Hippocampal formation (tissue), 2 donors: ENCODE measurements at regions not wholly inside any gene's neighbourhood (a gene's known extent, or its start where the extent isn't known, plus 50 kb on each side); places are given as distances from the start of the nearest gene placed in this dataset.
"Not testable (repeated sequence)": the region's sequence is repeated elsewhere in the genome, so short reads cannot be mapped to it uniquely, and the experiment has no call there.

Experiments used
- DNase-seq, 2 donors: peaks; one replicate each; lab custom pipeline; 2025; lab: John Stamatoyannopoulos, UW

DNA sequence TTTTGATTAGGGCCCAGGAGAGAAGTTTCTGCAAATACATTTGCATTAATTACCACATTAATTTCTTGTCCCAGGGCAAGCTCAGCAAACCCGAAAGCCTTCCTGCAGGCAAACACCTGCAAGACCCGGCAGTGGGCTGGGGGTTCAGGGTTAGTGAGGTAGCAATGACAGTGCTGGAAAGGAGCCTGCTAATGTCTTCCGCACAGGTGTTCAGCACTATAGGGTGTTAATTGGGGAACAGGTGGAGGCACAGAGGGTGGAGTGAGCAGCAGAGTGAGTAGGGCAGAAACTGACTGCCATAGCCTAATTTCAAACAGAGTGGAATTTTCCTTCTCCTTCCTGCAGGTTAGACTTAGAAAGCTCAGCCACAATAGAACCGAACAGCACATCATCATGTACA is 50.9 kb upstream of the UBASH3B start:
- DNase-seq: no peak

DNA sequence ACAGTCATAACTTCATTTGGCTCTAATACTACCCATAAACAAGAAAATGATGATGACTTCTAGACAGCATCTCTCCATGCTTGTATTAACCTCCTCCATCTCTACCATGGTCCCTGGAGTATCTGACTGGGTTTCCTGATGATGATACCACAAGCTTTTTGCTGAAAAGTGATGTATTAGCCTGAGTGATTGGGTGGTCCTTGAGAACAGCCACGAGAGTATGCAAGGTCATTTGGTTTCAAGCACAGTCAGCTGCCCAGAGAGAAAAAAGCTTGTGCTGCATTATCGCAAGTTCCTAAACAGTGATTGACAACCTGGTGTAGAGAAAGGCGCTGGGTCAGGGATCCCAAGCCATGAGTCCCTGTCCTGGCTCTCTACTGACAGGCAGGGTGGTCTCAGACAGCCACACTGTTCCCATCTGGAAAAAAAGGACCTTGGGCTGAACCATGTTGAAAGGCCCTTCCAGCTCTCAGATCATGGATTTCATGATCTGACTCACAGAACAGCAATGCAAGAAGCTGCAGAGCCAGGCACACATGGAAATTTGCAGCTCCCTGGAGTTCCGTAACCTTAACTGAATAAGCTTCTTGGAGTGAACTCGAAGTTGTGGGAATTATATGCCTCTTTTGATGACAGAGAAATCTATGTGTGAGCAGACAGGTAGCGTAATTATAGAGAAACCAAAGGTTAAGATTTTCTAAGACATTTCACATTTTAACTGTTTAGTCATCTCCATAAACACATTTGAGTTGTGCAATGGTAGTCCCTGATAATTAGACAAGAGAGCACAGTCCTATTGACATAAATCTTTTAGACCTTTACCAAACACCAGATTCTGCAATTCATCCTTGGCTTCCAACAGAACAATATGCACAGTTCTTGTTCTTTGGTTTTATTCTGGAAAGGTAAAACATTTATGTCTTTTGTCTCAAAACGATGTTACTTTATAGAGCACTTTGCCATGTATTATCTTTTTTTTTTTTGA is 54.1 kb upstream of the UBASH3B start:
- DNase-seq: no peak

DNA sequence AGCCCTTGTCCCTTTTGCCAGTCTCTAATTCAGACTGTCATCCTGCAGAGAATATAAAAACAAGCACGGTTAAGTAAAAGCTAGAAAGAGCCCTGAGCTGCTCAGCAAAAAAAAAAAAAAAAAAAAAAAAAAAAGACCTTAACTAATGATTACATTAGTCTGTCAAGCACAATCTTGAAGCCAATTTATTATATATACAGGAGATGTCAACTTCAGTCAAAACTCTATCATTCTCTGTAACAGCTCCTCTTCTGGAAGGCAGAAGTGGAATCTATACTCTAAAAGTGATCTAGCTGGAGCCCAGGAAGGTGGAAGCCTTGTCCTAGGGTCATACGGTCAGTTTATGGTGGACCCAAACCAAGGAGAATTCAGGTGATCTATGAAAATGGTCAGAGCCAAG is 55.2 kb upstream of the UBASH3B start:
- no peak for DNase-seq

DNA sequence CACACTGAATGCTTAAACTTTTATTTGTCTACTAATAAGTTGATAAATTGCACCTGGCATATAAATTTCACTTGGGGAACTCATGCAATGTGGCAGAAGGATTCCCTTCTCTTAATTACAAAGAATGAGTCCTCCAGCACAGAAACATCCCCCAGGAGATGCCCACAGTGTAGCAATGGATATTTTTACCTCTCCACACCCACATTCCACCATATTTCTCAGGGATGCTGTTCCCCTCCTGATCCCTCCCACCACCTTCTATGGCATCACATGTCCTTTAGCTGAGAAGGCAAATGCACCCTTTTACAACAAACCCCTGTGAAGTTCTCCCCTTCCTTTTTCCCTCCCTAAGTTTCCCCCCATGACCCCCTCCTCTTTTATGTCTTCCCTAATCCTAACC is 56.1 kb upstream of the UBASH3B start:
- DNase-seq: no peak

DNA sequence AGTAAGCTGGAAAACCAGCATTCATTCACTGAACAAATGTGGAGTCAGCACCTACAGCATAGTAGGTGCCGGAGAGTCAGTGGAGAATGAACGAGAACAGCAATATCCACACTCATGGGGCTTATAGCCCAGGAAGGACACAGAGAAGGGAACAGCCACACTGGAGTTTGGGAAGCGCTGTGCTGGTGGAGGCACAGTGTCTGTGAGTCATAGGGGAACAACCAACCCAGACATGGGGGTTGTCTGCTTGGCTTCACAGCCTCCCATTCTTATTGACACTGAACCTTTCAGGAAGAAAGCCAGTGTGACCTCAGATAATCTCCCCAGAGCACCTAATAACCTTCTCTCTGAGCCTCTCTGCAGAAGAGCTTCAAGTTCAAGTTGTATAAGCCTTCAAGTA is 56.6 kb upstream of the UBASH3B start:
- no peak for DNase-seq

DNA sequence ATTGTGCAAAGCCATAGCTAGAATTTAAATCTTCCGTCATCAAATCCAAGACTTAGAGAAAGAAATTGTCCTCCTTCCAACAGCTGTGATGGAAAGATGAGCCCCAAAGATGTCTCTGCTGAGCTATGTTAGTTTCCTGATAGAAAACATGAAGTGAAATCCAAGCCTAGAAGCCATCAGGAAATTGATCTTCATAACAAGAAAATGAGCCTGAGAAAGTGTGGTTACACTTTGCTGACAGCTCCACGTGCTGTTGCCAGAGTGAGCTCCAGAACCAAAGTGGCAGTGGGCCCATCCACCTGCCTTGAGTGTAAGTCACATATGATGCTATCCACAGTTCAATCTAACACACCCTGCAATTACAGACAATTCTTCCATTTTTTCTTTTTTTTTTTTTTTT is 58.0 kb upstream of the UBASH3B start:
- DNase-seq: no peak

DNA sequence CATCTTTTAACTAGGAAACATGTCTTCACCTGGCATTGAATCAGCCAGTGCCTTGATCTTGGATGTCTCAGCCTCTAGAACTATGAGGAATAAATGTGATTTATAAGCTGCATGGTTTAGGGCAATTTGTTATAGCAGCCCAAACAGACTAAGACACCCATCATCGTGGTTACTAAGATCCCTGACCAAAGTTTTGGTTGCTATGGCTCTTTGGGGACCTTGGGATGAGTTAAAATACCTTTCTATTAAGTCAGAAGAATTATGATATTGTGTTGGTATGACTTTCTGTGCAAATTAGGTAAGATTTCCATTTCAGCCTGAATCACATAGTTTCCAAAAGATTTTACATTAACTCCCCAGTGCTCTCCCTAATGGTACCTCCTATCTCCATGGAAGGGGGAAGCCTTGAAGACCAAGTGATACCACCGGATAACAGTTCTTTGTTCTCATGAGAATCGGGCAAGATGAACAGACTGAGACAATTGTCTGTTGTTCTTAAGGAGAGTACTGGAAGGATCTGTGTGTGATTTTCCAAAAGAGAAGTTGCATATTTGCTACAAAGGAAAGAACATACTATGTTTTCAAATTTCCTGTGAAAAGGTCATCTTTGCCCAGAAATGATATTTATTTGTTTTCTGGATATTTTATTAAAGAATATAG is 60.4 kb upstream of the UBASH3B start:
- DNase-seq: no peak

DNA sequence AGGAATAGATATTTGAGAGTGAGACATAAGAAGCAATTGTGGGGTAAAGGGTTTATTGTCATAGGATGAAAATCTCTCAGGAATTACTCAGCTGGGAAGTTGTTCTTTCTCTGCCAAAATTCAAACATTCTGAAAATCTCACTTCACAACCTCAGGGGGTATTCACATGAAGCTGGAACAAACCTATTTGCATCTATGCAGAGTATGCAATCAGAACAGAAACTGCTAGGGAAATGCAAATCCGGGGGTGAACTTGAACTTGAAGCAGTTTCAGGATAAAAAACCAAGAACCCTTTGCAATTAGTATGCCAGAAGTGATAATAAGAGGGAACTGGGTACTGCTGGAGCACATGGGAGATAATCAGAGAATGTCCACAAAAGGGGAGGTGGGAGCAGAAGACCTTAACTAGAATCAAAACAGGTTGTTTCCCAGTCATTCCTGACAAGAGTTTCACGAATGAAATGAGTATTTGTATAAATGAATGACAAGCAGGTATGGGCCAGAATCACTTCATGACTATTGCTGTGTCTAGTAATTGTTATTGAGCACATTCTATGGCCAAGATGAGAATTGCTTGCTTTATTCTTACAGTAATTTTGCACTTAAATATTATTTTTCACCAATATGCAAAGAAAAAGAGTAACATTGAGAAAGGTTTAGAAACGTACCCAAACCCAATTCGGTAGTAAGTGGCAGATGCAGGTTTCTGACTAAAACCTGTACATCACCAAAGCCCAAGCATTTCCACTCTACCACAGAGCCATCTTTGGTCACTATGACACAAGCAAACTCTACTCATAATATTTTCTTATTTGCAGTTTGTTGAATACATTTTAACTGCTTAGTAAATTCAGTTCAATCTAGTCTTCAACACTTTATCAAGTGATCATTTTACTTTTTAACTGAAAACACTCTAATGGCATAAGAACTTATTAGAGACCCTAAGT is 61.8 kb upstream of the UBASH3B start:
- no peak for DNase-seq

DNA sequence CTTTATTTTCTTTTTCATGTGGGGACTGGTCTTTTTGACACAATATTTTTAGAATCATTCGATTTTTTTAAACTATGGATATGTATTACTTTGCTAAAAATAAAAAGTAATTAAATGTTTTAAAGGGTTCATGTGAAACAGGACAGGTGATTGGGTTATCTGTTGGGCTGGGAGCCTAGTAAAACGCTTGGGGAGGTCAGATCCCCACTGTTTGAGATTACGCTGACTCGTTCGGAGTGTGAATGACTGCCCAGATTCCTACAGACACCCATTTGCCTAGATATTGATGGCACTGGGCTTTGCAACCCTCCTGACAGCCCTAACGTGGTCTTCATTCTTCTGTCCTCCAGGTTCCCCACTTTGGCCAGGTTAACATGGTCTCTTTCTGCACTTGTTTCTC is 62.9 kb upstream of the UBASH3B start:
- no peak for DNase-seq

DNA sequence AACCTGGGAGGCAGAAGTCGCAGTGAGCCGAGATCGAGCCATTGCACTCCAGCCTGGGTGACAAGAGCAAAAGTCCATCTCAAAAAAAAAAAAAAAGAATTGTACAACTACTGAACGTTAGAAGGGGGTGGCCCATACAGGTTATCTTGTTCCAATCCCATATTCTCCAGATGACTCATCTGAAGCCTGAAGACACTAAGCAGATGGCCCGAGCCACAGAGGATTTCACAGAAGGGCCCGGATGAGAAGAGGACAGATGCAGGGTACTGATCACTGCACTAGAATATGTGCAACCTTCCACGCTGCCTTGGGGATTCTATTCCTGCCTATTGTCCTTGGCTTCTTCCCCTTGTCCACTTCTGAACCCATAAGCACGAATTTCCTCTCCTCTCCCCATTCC is 70.9 kb upstream of the UBASH3B start:
- no peak for DNase-seq

DNA sequence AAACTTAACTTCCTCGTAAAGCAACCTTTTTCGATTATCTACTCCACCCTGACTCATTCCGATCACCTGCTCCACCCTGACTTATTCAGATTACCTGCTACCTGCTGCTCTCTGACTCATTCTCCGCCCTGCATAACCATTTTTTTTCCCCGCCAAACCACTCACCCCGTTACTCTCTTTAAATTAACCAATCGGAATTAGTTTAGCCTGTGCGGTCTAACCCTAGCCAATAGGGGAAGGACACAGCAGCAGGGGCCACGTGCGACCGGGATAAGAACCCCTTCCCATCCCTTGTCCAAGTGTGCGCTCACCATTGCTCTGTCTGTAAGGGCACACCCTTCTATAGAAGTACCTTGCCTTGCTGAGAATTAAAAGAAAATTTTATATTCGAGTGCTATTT is 75.5 kb upstream of the UBASH3B start:
- not testable (repeated sequence) for DNase-seq

DNA sequence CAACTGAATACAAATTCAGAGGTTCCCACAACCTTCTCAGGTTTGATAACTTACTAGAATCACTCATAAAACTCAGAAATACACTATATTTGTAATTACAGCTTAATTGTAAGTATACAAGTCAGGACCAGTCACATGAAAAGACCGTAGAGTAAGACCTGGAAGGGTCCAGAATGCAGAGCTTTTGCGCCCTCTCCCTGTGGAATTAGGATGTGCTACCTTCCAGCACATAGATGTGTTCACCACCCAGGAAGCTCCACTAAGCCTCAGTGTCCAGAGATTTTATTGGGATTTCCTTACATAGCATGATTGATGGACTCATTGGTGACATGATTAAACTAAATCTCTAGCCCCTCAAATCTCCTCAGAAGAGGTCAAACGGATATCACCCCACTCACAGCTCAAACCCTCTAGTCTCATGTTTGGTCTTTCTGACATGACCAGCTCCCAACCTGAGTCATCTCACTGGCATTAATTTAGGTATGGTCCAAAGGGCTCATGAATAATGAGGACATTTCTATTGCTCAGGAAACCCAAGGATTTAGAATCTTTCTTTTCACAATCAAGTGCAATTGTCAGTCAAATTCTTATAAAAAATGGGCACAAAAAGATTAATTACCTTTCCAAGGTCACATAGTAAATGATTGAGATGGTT is 77.2 kb upstream of the UBASH3B start:
- DNase-seq: no peak

DNA sequence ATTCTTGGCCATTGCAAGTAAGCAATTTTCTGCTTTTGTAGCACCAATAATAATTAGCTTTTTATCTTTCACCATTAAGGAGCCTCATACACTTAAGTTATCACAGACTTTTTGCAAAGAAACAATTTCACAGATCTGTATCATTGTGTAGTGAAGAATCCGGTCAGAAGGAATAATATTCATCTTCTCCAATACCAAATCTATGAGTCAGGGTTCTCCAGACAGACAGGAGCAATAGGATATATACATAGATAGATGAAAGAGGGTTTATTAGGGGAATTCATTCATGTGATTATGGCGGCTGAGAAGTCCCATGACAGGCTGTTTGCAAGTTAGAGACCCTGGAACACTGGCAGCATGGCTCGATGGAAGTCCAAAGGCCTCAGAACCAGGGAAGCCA is 82.9 kb upstream of the UBASH3B start:
- DNase-seq: no peak

DNA sequence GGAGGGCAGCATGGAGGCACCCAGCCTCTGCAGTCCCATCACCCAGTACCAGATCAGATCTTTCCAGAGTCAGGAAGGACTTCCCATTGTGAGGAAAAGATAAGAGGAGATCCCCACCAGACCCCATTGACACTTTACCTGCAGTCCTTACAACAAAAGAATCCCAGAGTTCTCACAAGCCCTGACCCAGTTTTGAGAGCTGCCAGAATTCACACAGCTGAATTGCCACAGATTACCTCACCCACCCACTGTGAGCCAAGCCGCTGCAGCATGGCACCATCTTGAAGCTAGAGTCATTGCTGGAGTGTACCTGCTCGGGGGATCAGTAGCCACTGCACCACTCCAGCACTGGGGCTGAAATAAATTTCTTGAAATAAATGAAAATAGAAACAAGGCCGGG is 91.8 kb upstream of the UBASH3B start:
- DNase-seq: no peak

DNA sequence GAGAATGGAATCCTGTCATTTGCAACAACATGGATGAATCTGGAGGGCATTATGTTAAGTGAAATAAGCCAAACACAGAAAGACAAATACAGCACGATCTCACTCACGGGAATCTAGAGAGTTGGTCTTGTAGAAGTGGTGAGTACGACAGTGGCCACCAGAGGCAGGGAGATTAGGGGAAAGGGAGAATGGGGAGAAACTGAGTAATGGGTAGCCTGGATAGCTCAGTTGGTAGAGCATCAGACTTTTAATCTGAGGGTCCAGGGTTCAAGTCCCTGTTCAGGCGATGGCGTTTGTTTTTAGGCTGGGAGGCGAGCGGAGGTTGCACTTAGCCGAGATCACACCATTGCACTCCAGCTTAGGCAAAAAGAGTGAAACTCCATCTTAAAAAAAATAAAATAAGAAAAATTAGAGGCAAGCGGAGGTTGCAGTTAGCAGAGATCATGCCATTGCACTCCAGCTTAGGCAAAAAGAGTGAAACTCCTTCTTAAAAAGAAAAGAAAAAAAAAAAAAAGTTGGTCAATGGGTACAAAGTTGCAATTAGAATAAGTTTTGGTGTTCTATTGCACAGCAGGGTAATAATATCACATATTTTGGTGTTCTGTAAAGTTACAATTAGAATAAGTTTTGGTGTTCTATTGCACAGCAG is 95.7 kb upstream of the UBASH3B start:
- no peak for DNase-seq

DNA sequence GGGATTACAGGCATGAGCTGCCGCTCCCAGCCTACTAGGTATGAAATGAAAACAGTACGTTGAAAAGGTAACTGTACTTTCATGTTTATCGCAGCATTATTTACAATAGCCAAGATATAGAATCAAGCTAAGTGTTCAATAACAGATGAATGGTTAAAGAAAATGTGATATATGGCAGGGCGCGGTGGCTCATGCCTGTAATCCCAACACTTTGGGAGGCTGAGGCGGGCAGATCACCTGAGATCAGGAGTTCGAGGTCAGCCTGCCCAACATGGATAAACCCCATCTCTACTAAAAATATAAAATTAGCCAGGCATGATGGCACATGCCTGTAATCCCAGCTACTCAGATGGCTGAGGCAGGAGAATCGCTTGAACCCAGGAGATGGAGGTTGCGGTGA is 96.3 kb upstream of the UBASH3B start:
- DNase-seq: not testable (repeated sequence)

DNA sequence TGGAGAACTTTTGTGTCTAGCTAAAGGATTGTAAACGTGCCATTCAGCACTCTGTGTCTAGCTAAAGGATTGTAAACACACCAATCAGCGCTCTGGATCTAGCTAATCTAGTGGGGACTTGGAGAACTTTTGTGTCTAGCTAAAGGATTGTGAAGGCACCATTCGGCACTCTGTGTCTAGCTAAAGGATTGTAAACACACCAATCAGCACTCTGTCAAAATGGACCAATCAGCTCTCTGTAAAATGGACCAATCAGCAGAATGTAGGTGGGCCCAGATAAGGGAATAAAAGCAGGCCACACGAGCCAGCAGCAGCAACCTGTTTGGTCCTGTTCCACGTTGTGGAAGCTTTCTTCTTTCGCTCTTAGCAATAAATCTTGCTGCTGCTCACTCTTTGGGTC is 98.4 kb upstream of the UBASH3B start:
- DNase-seq: not testable (repeated sequence)

DNA sequence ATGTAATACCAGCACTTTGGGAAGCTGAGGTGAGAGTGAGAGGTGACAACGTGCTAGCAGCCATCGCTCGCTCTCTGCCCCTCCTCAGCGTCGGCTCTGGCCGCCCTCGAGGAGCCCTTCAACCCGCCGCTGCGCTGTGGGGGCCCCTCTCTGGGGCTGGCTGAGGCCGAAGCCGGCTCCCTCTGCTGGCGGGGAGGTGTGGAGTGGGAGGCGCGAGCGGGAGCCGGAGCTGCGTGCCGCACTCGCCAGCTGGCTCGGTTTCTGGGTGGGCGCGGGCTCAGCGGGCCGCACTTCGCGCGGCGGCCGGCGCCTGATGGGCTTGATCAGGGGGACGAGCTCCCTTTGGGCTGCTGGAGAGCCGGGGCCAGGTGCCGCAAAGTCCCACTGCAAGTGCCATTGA is 98.9 kb upstream of the UBASH3B start:
- DNase-seq: peak in 1 of 2 donors; percentile 9

DNA sequence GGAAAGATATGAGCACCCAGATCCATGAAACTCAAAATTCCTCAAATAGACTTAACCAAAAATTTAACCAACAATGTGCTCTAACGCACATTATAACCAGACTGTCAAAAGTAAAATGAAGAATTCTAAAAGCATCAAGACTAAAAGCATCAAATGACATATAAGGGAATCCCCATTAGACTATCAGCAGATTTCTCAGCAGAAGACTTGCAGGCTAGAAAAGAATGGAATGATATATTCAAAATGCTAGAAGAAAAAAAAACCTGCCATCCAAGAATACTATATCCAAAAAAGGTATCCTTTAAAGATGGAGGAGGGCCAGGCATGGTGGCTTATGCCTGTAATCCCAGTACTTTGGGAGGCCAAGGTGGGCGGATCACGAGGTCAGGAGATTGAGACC is 117.5 kb upstream of the UBASH3B start:
- DNase-seq: no peak

DNA sequence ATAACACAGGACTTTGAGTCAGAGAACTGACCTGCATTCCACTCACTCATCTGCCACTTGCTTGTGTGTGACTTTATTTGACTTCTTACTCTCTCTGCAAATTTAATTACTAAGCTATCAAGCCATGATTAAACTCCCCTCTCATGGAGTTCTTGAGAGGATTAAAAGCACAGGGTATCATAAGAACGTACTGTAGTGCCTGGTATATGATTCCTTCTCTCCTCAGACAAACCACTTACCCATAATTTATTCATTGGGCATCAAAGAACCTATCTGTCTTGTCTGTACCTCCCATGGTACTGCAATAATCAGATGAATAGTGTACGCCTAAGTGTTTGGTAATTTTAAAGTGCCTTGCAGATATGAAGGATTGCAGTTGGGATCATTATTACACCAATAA is 130.6 kb upstream of the UBASH3B start:
- DNase-seq: no peak
